MM.1S (cell line): ENCODE measurements at regions not wholly inside any gene's neighbourhood (a gene's known extent, or its start where the extent isn't known, plus 50 kb on each side); places are given as distances from the start of the nearest gene placed in this dataset.

ENCODE experiments used
- DNase-seq: peaks from one replicate; pipeline ENCODE4 v3.0.0-alpha.2; 2015
- H2AFZ ChIP-seq: fragments of 300-600 bp; sonication (generic); 2 replicates; pipeline ENCODE4 v1.6.0; 2016; ENCODE audit warnings: antibody characterized with exemption, low read length
- H3F3A ChIP-seq: fragments of 300-600 bp; sonication (generic); 2 replicates; pipeline ENCODE4 v1.6.1; 2016; ENCODE audit warnings: mild to moderate bottlenecking, antibody characterized with exemption, low read length, moderate library complexity, mixed read lengths; ENCODE audit not compliant: insufficient read depth
- H3K27ac ChIP-seq: fragments of 300-600 bp; sonication (generic); 2 replicates; pipeline ENCODE4 v1.5.1; 2016; ENCODE audit warnings: mild to moderate bottlenecking, low read length
- H3K27me3 ChIP-seq: fragments of 300-600 bp; sonication (generic); replicated peaks from 2 replicates; pipeline ENCODE4 v1.6.0; 2016; ENCODE audit warnings: low read length; ENCODE audit not compliant: insufficient read depth
- H3K36me3 ChIP-seq: fragments of 300-600 bp; sonication (generic); replicated peaks from 2 replicates; pipeline ENCODE4 v1.6.1; 2016; ENCODE audit warnings: mild to moderate bottlenecking, low read length, mixed read lengths; ENCODE audit not compliant: insufficient read depth
- H3K4me1 ChIP-seq: fragments of 300-600 bp; sonication (generic); 2 replicates; pipeline ENCODE4 v1.6.1; 2016; ENCODE audit warnings: low read length, mixed read lengths
- H3K4me2 ChIP-seq: fragments of 300-600 bp; sonication (generic); 2 replicates; pipeline ENCODE4 v1.6.0; 2016; ENCODE audit warnings: low read depth, low read length
- H3K4me3 ChIP-seq: fragments of 300-600 bp; sonication (generic); 2 replicates; pipeline ENCODE4 v1.5.1; 2016; ENCODE audit warnings: low read length, mixed read lengths
- H3K79me2 ChIP-seq: fragments of 300-600 bp; sonication (generic); 2 replicates; pipeline ENCODE4 v1.6.1; 2016; ENCODE audit warnings: mixed run types, low read length, mixed read lengths
- H3K9ac ChIP-seq: fragments of 300-600 bp; sonication (generic); 2 replicates; pipeline ENCODE4 v1.6.1; 2016; ENCODE audit warnings: low read length, mixed read lengths
- H3K9me2 ChIP-seq: fragments of 300-600 bp; sonication (generic); replicated peaks from 2 replicates; pipeline ENCODE4 v1.6.1; 2016; ENCODE audit warnings: mild to moderate bottlenecking, low read length, mixed read lengths; ENCODE audit not compliant: insufficient read depth
- H3K9me3 ChIP-seq: fragments of 300-600 bp; sonication (generic); replicated peaks from 2 replicates; pipeline ENCODE4 v1.6.1; 2016; ENCODE audit warnings: mild to moderate bottlenecking, low read length, mixed read lengths; ENCODE audit not compliant: insufficient read depth
- H4K20me1 ChIP-seq: fragments of 300-600 bp; sonication (generic); 2 replicates; pipeline ENCODE4 v1.6.1; 2016; ENCODE audit warnings: mild to moderate bottlenecking, low read length, moderate library complexity, mixed read lengths; ENCODE audit not compliant: insufficient read depth
- EZH2 ChIP-seq: fragments of 300-600 bp; sonication (generic); optimal IDR thresholded peaks from 2 replicates; pipeline ENCODE3; 2017; ENCODE audit warnings: low read depth, mild to moderate bottlenecking, antibody characterized with exemption, low read length, mixed read lengths
- EZH2phosphoT487 ChIP-seq: fragments of 300-600 bp; sonication (generic); IDR thresholded peaks from 2 replicates; pipeline ENCODE4 v1.6.1; 2018; ENCODE audit warnings: antibody characterized with exemption, low read length
- TF ChIP-seq, protein P1 (sequence below): fragments of 300-600 bp; sonication (generic); IDR thresholded peaks from 2 replicates; pipeline ENCODE4 v1.5.1; 2016; ENCODE audit warnings: antibody characterized with exemption, low read length, mixed read lengths

DNA sequence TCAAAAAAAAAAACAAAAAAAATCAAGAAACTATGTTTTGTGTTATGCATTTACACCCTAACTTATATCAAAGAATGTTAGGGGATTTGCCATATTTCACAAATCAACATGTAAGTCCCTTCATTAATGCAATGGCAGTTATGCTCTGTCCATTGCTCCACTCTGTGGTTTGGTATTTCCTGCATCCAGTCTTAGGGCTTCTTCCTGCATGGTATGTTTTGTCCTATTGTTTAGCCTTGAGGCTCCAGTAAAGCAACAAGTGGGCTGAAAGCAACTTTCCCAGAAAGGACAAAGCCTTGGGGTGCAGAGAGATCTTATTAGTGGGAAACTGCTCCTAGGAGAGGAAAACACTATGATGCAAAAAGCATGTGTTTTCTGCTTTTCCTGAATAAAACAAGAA lies 474.1 kb downstream of the IRS1 start:
- no peaks in the 10 kb centered on the region for H3K79me2 ChIP-seq
- no peaks in the 10 kb centered on the region for H3K27me3 ChIP-seq
- no peaks in the 10 kb centered on the region for H3K4me1 ChIP-seq
- H3K9ac ChIP-seq, result no peak overlapping the region
- DNase-seq, result no peak
- no peaks in the 10 kb centered on the region for H3K9me3 ChIP-seq
- no peaks in the 10 kb centered on the region for H3K9me2 ChIP-seq
- no peaks in the 10 kb centered on the region for H4K20me1 ChIP-seq
- no peaks in the 10 kb centered on the region for H3K36me3 ChIP-seq
- no peak overlapping the region for H3K27ac ChIP-seq
- H3K4me2 ChIP-seq, result no peak overlapping the region
- TF ChIP-seq, protein P1, sequence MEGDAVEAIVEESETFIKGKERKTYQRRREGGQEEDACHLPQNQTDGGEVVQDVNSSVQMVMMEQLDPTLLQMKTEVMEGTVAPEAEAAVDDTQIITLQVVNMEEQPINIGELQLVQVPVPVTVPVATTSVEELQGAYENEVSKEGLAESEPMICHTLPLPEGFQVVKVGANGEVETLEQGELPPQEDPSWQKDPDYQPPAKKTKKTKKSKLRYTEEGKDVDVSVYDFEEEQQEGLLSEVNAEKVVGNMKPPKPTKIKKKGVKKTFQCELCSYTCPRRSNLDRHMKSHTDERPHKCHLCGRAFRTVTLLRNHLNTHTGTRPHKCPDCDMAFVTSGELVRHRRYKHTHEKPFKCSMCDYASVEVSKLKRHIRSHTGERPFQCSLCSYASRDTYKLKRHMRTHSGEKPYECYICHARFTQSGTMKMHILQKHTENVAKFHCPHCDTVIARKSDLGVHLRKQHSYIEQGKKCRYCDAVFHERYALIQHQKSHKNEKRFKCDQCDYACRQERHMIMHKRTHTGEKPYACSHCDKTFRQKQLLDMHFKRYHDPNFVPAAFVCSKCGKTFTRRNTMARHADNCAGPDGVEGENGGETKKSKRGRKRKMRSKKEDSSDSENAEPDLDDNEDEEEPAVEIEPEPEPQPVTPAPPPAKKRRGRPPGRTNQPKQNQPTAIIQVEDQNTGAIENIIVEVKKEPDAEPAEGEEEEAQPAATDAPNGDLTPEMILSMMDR, result no peak
- no peak for TF ChIP-seq EZH2phosphoT487
- no peak for TF ChIP-seq EZH2
- H3F3A ChIP-seq, result no peaks in the 10 kb centered on the region
- H2AFZ ChIP-seq, result no peak overlapping the region
- no peak overlapping the region for H3K4me3 ChIP-seq

DNA sequence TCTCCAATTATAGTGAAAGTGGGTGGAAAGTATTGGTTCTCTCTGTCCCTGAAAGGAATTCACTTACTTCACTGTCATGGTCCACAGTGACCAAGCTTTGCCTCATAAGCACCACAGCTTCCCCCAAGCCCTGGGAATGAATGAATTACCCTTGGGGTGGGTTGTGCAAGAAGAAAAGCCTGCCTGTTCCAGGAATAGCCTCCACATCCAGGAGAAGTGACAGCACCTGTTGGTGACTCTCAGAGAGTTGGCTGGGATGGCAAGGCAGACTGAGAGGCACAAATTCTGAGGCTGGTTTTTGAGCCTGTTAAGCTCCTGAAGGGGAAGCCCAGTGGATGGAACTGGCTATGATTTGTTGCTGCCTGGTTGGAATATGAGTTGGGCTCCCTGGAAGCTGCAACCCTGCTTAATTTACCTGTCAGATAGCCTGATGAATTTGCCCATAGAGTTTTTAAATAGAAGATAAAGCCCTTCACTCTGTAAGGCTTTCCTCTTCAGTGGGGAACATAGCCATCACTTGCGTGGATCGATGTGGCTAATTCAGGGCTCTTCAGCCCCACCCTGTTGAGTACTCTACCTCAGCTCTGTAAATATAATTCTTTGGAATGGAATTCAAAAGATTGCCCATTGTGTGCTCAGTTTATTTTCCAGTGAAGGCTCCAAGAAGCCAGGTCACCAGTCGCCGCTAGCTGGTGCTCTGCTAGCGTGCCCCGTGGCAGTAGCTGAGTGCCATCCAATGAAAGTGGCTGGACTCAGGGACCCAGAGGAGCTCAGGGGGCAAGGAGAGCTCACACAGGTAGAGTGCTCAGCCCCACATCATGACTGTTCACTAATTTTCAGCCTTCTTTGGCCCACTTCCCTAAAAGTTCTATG lies 479.3 kb downstream of the IRS1 start:
- H3K27me3 ChIP-seq, result no peaks in the 10 kb centered on the region
- H3F3A ChIP-seq, result no peaks in the 10 kb centered on the region
- no peak overlapping the region for H3K27ac ChIP-seq
- no peaks in the 10 kb centered on the region for H3K36me3 ChIP-seq
- H3K9me2 ChIP-seq, result no peaks in the 10 kb centered on the region
- H3K9me3 ChIP-seq, result no peaks in the 10 kb centered on the region
- no peak for DNase-seq
- no peak overlapping the region for H3K4me2 ChIP-seq
- no peak overlapping the region for H2AFZ ChIP-seq
- TF ChIP-seq EZH2phosphoT487, result no peak
- TF ChIP-seq EZH2, result no peak
- TF ChIP-seq, protein P1, result no peak
- H3K79me2 ChIP-seq, result no peaks in the 10 kb centered on the region
- no peak overlapping the region for H3K9ac ChIP-seq
- no peaks in the 10 kb centered on the region for H3K4me1 ChIP-seq
- no peaks in the 10 kb centered on the region for H4K20me1 ChIP-seq
- no peak overlapping the region for H3K4me3 ChIP-seq

GRCh38 chr2:226317970-226318369 lies 481.6 kb downstream of the IRS1 start:
- no peaks in the 10 kb centered on the region for H4K20me1 ChIP-seq
- TF ChIP-seq EZH2, result no peak
- TF ChIP-seq EZH2phosphoT487, result no peak
- TF ChIP-seq, protein P1, result no peak
- H3K4me2 ChIP-seq, result no peak overlapping the region
- H3K9ac ChIP-seq, result no peak overlapping the region
- no peaks in the 10 kb centered on the region for H3K9me2 ChIP-seq
- H3F3A ChIP-seq, result no peaks in the 10 kb centered on the region
- H3K4me1 ChIP-seq, result no peaks in the 10 kb centered on the region
- no peaks in the 10 kb centered on the region for H3K79me2 ChIP-seq
- H3K4me3 ChIP-seq, result no peak overlapping the region
- no peaks in the 10 kb centered on the region for H3K27me3 ChIP-seq
- no peak overlapping the region for H3K27ac ChIP-seq
- H2AFZ ChIP-seq, result no peak overlapping the region
- no peaks in the 10 kb centered on the region for H3K36me3 ChIP-seq
- H3K9me3 ChIP-seq, result no peaks in the 10 kb centered on the region
- no peak for DNase-seq
